ENCODE measurements at regions not wholly inside any gene's neighbourhood (a gene's known extent, or its start where the extent isn't known, plus 50 kb on each side); places are given as distances from the start of the nearest gene placed in this dataset.
"Not testable (repeated sequence)": the region's sequence is repeated elsewhere in the genome, so short reads cannot be mapped to it uniquely, and the experiment has no call there.

- not testable (repeated sequence) for H3K4me1 Mint-ChIP-seq (ENCODE audit: low read depth, unreplicated experiment); H3K9me3 Mint-ChIP-seq (ENCODE audit: unreplicated experiment); H3K27me3 Mint-ChIP-seq (ENCODE audit: unreplicated experiment); H3K27ac Mint-ChIP-seq (ENCODE audit: unreplicated experiment); DNase-seq; H3K36me3 Mint-ChIP-seq (ENCODE audit: unreplicated experiment); H3K4me3 Mint-ChIP-seq (ENCODE audit: unreplicated experiment)
Observed at GRCh38 chr1:143870388-143870787, 101.4 kb downstream of the FAM72C start.

- DNase-seq; H3K4me3 Mint-ChIP-seq (ENCODE audit: unreplicated experiment); H3K27me3 Mint-ChIP-seq (ENCODE audit: unreplicated experiment); H3K36me3 Mint-ChIP-seq (ENCODE audit: unreplicated experiment); H3K4me1 Mint-ChIP-seq (ENCODE audit: low read depth, unreplicated experiment); H3K9me3 Mint-ChIP-seq (ENCODE audit: unreplicated experiment); H3K27ac Mint-ChIP-seq (ENCODE audit: unreplicated experiment): not testable (repeated sequence)
Observed at GRCh38 chr1:143867590-143868220, 104.1 kb downstream of the FAM72C start.

DNA sequence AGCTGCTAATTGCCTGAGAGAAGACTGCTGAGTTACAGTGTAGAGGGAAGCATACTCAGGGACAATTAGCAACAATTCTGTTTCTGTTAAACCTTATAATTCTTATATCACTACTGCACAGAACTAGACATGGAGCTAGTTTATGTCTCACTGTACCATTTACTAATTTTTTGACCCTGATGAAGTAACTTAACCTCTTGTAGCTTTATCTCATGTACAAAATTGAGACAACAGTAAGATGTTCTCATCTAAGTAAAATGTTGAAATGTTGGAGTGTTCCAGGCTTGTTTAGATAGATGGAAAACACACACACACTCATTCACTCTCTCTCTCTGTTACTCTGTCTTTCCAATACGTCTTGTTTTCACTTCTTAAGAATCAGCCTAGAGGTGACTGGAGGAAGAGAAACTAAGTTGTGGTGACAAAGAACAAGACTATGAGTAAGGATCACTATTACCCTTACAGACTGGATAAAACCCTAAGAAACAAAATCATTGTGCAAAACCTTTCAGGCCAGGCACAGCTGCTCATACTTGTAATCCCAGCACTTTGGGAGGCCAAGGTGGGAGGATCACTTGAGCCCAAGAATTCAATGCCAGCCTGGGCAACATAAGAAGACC is 107.8 kb downstream of the FAM72C start:
- not testable (repeated sequence) for H3K4me1 Mint-ChIP-seq (ENCODE audit: low read depth, unreplicated experiment); H3K36me3 Mint-ChIP-seq (ENCODE audit: unreplicated experiment); H3K4me3 Mint-ChIP-seq (ENCODE audit: unreplicated experiment); DNase-seq; H3K27me3 Mint-ChIP-seq (ENCODE audit: unreplicated experiment); H3K27ac Mint-ChIP-seq (ENCODE audit: unreplicated experiment); H3K9me3 Mint-ChIP-seq (ENCODE audit: unreplicated experiment)

- H3K27ac Mint-ChIP-seq (ENCODE audit: unreplicated experiment); H3K4me3 Mint-ChIP-seq (ENCODE audit: unreplicated experiment); DNase-seq; H3K36me3 Mint-ChIP-seq (ENCODE audit: unreplicated experiment); H3K9me3 Mint-ChIP-seq (ENCODE audit: unreplicated experiment); H3K27me3 Mint-ChIP-seq (ENCODE audit: unreplicated experiment); H3K4me1 Mint-ChIP-seq (ENCODE audit: low read depth, unreplicated experiment): not testable (repeated sequence)
Observed at GRCh38 chr1:143862722-143863121, 109.1 kb downstream of the FAM72C start.

DNA sequence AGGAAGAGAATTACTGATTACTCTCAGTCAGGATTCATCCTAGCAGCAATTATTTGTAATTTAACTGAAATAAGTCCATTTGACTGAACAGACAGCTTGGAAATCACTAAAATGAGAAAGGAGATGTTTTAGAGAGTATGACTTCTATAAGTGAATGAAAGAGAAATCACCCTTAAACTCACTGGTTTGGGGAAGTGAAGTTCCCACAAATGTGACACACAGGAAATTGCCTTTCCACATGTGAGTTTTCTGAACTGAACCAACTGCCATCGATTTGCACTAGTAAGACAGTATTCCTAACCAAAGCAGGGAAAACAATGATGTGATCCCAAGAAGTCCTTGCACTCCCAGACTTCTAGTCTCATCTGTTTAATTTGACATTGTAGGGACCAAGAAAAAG is 110.5 kb downstream of the FAM72C start:
- H3K4me1 Mint-ChIP-seq (ENCODE audit: low read depth, unreplicated experiment); DNase-seq; H3K36me3 Mint-ChIP-seq (ENCODE audit: unreplicated experiment); H3K27ac Mint-ChIP-seq (ENCODE audit: unreplicated experiment); H3K9me3 Mint-ChIP-seq (ENCODE audit: unreplicated experiment); H3K27me3 Mint-ChIP-seq (ENCODE audit: unreplicated experiment); H3K4me3 Mint-ChIP-seq (ENCODE audit: unreplicated experiment): not testable (repeated sequence)

- H3K27ac Mint-ChIP-seq (ENCODE audit: unreplicated experiment); H3K27me3 Mint-ChIP-seq (ENCODE audit: unreplicated experiment); H3K36me3 Mint-ChIP-seq (ENCODE audit: unreplicated experiment); H3K9me3 Mint-ChIP-seq (ENCODE audit: unreplicated experiment); DNase-seq; H3K4me3 Mint-ChIP-seq (ENCODE audit: unreplicated experiment); H3K4me1 Mint-ChIP-seq (ENCODE audit: low read depth, unreplicated experiment): not testable (repeated sequence)
Observed at GRCh38 chr1:143855867-143856266, 115.9 kb downstream of the FAM72C start.

DNA sequence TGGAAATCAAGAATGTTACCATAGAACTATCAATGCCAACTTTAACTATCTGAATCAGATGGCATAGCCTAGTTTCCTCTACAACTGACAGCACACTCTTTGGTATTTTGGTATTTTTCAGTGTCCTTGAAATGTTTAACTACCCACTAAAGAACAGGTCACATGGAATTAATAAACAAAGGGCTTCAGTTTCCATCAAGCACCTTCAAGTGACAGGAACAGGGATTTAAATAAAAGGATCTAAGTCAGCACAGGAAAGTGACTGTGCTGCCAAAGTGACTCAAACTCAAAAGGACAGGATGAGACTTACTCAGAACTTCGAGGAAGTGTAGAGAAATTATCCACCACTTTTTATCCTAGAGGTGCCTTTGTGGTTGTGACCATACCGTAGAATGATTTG is 117.7 kb downstream of the FAM72C start:
- not testable (repeated sequence) for DNase-seq; H3K4me1 Mint-ChIP-seq (ENCODE audit: low read depth, unreplicated experiment); H3K9me3 Mint-ChIP-seq (ENCODE audit: unreplicated experiment); H3K36me3 Mint-ChIP-seq (ENCODE audit: unreplicated experiment); H3K27me3 Mint-ChIP-seq (ENCODE audit: unreplicated experiment); H3K4me3 Mint-ChIP-seq (ENCODE audit: unreplicated experiment); H3K27ac Mint-ChIP-seq (ENCODE audit: unreplicated experiment)

GRCh38 chr1:143850637-143851036 is 121.1 kb downstream of the FAM72C start:
- H3K27ac Mint-ChIP-seq (ENCODE audit: unreplicated experiment); H3K4me3 Mint-ChIP-seq (ENCODE audit: unreplicated experiment); H3K9me3 Mint-ChIP-seq (ENCODE audit: unreplicated experiment); H3K4me1 Mint-ChIP-seq (ENCODE audit: low read depth, unreplicated experiment); H3K27me3 Mint-ChIP-seq (ENCODE audit: unreplicated experiment); H3K36me3 Mint-ChIP-seq (ENCODE audit: unreplicated experiment); DNase-seq: not testable (repeated sequence)

- H3K4me3 Mint-ChIP-seq (ENCODE audit: unreplicated experiment); H3K27me3 Mint-ChIP-seq (ENCODE audit: unreplicated experiment); H3K9me3 Mint-ChIP-seq (ENCODE audit: unreplicated experiment); H3K4me1 Mint-ChIP-seq (ENCODE audit: low read depth, unreplicated experiment); H3K36me3 Mint-ChIP-seq (ENCODE audit: unreplicated experiment); DNase-seq; H3K27ac Mint-ChIP-seq (ENCODE audit: unreplicated experiment): not testable (repeated sequence)
Observed at GRCh38 chr1:143848859-143849258, 122.9 kb downstream of the FAM72C start.

DNA sequence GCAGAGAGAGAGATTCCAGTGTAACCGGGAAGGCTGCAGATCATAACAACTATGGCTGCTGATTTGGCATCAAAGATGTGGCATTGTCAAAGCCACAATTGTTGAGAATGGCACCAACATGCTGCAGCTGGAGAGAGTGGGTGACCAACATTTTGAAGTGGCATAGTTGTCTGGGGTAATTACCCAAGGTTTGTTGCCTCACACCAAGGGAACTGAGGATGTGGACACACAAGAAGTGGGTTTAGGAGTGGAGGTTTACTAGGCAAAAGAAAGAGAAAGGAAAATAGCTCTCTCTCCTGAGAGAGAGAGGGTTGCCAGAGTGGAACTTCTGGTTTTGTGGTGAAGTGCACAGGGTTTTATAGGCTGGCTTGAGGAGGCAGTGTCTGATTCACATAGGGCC is 126.6 kb downstream of the FAM72C start:
- H3K27ac Mint-ChIP-seq (ENCODE audit: unreplicated experiment); H3K27me3 Mint-ChIP-seq (ENCODE audit: unreplicated experiment); H3K36me3 Mint-ChIP-seq (ENCODE audit: unreplicated experiment); DNase-seq; H3K4me3 Mint-ChIP-seq (ENCODE audit: unreplicated experiment); H3K4me1 Mint-ChIP-seq (ENCODE audit: low read depth, unreplicated experiment); H3K9me3 Mint-ChIP-seq (ENCODE audit: unreplicated experiment): not testable (repeated sequence)

GRCh38 chr1:143842058-143842457 is 129.7 kb downstream of the FAM72C start:
- H3K27ac Mint-ChIP-seq (ENCODE audit: unreplicated experiment); H3K36me3 Mint-ChIP-seq (ENCODE audit: unreplicated experiment); H3K4me3 Mint-ChIP-seq (ENCODE audit: unreplicated experiment); H3K27me3 Mint-ChIP-seq (ENCODE audit: unreplicated experiment); H3K9me3 Mint-ChIP-seq (ENCODE audit: unreplicated experiment); H3K4me1 Mint-ChIP-seq (ENCODE audit: low read depth, unreplicated experiment); DNase-seq: not testable (repeated sequence)

DNA sequence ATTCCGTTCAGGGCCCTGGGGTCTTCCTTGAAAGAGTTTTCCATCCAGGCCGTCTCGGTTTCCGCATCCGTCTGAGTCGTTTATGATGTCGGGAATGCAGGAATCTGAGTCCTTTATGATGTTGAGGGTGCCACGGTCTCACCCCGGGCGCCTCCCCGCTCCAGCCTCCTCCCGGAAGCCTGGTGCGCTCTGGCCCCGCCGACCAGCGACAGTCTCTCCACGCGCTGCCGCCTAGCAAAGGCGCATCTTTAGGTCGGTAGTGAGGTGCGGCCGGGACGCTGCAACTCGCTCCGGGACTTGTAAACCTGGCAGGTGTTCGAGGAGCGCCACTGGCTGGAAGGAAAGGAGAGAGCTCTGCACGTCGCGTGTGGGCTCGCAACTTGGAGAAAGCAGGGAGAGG is 132.6 kb downstream of the FAM72C start:
- not testable (repeated sequence) for H3K9me3 Mint-ChIP-seq (ENCODE audit: unreplicated experiment); H3K27me3 Mint-ChIP-seq (ENCODE audit: unreplicated experiment); DNase-seq; H3K36me3 Mint-ChIP-seq (ENCODE audit: unreplicated experiment); H3K27ac Mint-ChIP-seq (ENCODE audit: unreplicated experiment); H3K4me3 Mint-ChIP-seq (ENCODE audit: unreplicated experiment); H3K4me1 Mint-ChIP-seq (ENCODE audit: low read depth, unreplicated experiment)

DNA sequence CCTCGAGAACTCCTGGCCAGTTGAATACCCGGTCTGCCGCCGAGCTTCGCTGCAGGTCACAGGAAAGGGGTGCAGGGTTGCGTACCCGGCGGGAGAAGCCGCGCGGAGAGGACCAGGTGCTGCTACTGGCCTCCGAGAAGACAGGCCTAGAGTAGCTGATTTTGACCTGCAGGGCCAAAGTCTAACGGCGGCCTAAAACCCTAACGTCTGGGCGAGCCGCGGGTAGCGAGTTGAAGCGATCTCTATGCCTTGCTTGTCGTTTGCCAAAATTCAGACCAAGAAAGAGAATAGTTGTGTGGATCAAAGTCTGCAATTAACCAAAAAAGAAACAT is 133.2 kb downstream of the FAM72C start:
- not testable (repeated sequence) for H3K4me3 Mint-ChIP-seq (ENCODE audit: unreplicated experiment); DNase-seq; H3K36me3 Mint-ChIP-seq (ENCODE audit: unreplicated experiment); H3K27me3 Mint-ChIP-seq (ENCODE audit: unreplicated experiment); H3K9me3 Mint-ChIP-seq (ENCODE audit: unreplicated experiment); H3K4me1 Mint-ChIP-seq (ENCODE audit: low read depth, unreplicated experiment); H3K27ac Mint-ChIP-seq (ENCODE audit: unreplicated experiment)

Measured in glutamatergic neuron (in vitro differentiated cells).